ENCODE measurements at regions not wholly inside any gene's neighbourhood (a gene's known extent, or its start where the extent isn't known, plus 50 kb on each side); places are given as distances from the start of the nearest gene placed in this dataset.

GRCh38 chr6:40717411-40718057 is 130.4 kb upstream of the LRFN2 start (continued):
- TF ChIP-seq ATF6 (CRISPR knock-in tag; IDR thresholded peaks at IDR 0.05) (no peak), SMAD3 (CRISPR knock-in tag; IDR thresholded peaks at IDR 0.05; ENCODE audit: borderline replicate concordance) (no peak), ZNF512 (CRISPR knock-in tag; IDR thresholded peaks at IDR 0.05; ENCODE audit: borderline replicate concordance) (no peak), ZNF263 (CRISPR knock-in tag; IDR thresholded peaks at IDR 0.05; ENCODE audit: low read depth) (no peak), NFE2L1 (CRISPR knock-in tag; IDR thresholded peaks at IDR 0.05) (no peak), FOXJ3 (CRISPR knock-in tag; IDR thresholded peaks at IDR 0.05; ENCODE audit: borderline replicate concordance) (no peak), TEAD4 (CRISPR knock-in tag; IDR thresholded peaks at IDR 0.05) (no peak), FOXP1 (CRISPR knock-in tag; IDR thresholded peaks at IDR 0.05; ENCODE audit: borderline replicate concordance) (no peak), TCF7 (CRISPR knock-in tag; IDR thresholded peaks at IDR 0.05; ENCODE audit: low read depth) (no peak), ZNF219 (CRISPR knock-in tag; IDR thresholded peaks at IDR 0.05; ENCODE audit: borderline replicate concordance) (no peak), FOXP4 (CRISPR knock-in tag; IDR thresholded peaks at IDR 0.05) (no peak)

- Mint-ChIP-seq H3K4me3 (no peak overlapping the region), H3K4me1 (peaks cover 25% of the 10 kb centered on the region)
- CTCF ChIA-PET: no interaction called here
These were observed 128.6 kb upstream of the LRFN2 start for GRCh38 chr6:40715570-40716403.

More at GRCh38 chr6:40715570-40716403, 128.6 kb upstream of the LRFN2 start:
- Mint-ChIP-seq H3K27ac (no peak overlapping the region), H3K36me3 (no peaks in the 10 kb centered on the region), H3K9me3 (peaks cover 5% of the 10 kb centered on the region; the same call in 1 of the 2 replicates), H3K27me3 (ENCODE audit: low read depth) (no peaks in the 10 kb centered on the region; the same call in none of the 2 replicates)
- TF ChIP-seq CREB1 (CRISPR knock-in tag; IDR thresholded peaks at IDR 0.05) (no peak), NFYB (CRISPR knock-in tag; conservative IDR thresholded peaks at IDR 0.05; ENCODE audit: low read depth) (no peak), ESRRA (CRISPR knock-in tag; IDR thresholded peaks at IDR 0.05; ENCODE audit: borderline replicate concordance) (no peak), IRF1 (CRISPR knock-in tag; IDR thresholded peaks at IDR 0.05) (no peak)
- ATAC-seq (no peak), DNase-seq (ENCODE audit: low spot score) (no peak)
- POLR2A ChIA-PET: interaction anchor here (0.5 kb wide), 1 partner anchor 1346 kb away, joined by 5 read pairs; no protein-coding TSS in a partner anchor
